IgD-negative memory B cell (primary cell): ENCODE measurements at regions not wholly inside any gene's neighbourhood (a gene's known extent, or its start where the extent isn't known, plus 50 kb on each side); places are given as distances from the start of the nearest gene placed in this dataset.

Experiments
- H3K27ac Mint-ChIP-seq, 3 donors: one replicate each; pipeline ENCODE4 v1.8.0; 2020 to 2022; ENCODE audit warnings: mild to moderate bottlenecking in 3 of 3, mixed read lengths in 3 of 3, moderate library complexity in 1 of 3
- H3K27me3 Mint-ChIP-seq: one replicate; pipeline ENCODE4 v1.8.0; 2021; ENCODE audit warnings: mixed read lengths
- H3K36me3 Mint-ChIP-seq: one replicate; pipeline ENCODE4 v1.8.0; 2020; ENCODE audit warnings: mild to moderate bottlenecking, mixed read lengths
- H3K4me1 Mint-ChIP-seq, 3 donors: one replicate each; pipeline ENCODE4 v1.8.0; 2020 to 2022; ENCODE audit warnings: mixed read lengths in 3 of 3, mild to moderate bottlenecking in 1 of 3
- H3K4me3 Mint-ChIP-seq, 4 donors: one replicate each; pipeline ENCODE4 v1.8.0; 2020 to 2022; ENCODE audit warnings: mild to moderate bottlenecking in 4 of 4, mixed read lengths in 4 of 4, moderate library complexity in 3 of 4
- H3K9me3 Mint-ChIP-seq, 3 donors: one replicate each; pipeline ENCODE4 v1.8.0; 2020 to 2021; ENCODE audit warnings: mixed read lengths in 3 of 3, mild to moderate bottlenecking in 1 of 3

GRCh38 chr20:36824142-36824940 is 50.8 kb upstream of the DSN1 start:
- Mint-ChIP-seq H3K4me1 (peaks cover 5 to 11% (median 10%) of the 10 kb centered on the region in 3 donors), H3K4me3 (no peak overlapping the region), H3K36me3 (peaks cover 2% of the 10 kb centered on the region), H3K27ac (peak overlapping the region in 1 of 3 donors; percentile 59), H3K9me3 (no peaks in the 10 kb centered on the region), H3K27me3 (no peaks in the 10 kb centered on the region)

DNA sequence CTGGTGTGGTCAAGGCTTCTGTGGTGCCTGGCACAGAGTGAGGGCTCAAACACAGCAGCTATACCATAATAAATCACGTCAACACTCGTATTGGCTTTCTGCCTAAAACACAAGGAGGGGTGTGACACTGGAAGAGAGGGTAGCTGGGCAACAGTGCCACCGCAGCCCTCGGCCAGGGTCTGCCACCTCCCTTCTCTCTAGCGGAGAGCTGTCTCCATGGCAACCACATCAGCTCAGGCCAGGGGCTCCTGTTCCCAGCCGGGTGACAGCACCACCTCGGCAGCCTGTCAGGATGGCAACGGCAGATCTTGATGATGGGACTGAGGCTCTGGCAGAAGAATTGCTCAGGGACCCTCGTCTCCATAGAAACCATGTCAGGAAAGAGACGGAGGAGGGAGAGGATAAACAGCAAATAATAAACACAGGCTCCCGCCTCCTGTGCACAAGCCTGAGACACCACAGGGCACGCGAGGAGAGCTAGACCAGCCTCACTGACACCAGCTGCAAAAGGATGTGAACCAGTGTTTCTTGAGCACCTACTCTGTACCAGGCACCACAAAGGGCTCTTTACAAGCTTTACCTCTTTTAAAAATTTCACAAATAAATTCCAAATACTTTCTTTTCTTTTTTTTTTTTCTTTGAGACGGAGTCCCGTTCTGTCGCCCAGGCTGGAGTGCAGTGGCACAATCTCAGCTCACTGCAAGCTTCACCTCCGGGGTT is 50.4 kb upstream of the TLDC2 start:
- Mint-ChIP-seq H3K9me3 (no peaks in the 10 kb centered on the region), H3K27ac (no peak overlapping the region), H3K36me3 (peaks cover 2% of the 10 kb centered on the region), H3K27me3 (no peaks in the 10 kb centered on the region), H3K4me3 (no peak overlapping the region), H3K4me1 (peaks cover 5 to 10% (median 10%) of the 10 kb centered on the region in 3 donors)
